Endothelial cell of umbilical vein (primary cell): ENCODE measurements at regions not wholly inside any gene's neighbourhood (a gene's known extent, or its start where the extent isn't known, plus 50 kb on each side); places are given as distances from the start of the nearest gene placed in this dataset. TPM values are rescaled to one million over a fixed set of nuclear protein-coding genes. Genes with fewer than 3 reads are reported as not detected.

Experiments used
- small RNA-seq: library from RNA; depleted of rRNA; stranded (forward); fragments of <200 nt; gene quantifications from one replicate; pipeline ENCODE3, GENCODE V24; 2012; ENCODE audit warnings: low replicate concordance, low read depth; ENCODE audit not compliant: insufficient read depth, insufficient read length

Small RNA genes lying in the stretch of these regions (small RNA-seq; reads per million reads assigned to genes)
- gene AC073916.1, result not detected
